ENCODE measurements at regions not wholly inside any gene's neighbourhood (a gene's known extent, or its start where the extent isn't known, plus 50 kb on each side); places are given as distances from the start of the nearest gene placed in this dataset.
"Not testable (repeated sequence)": the region's sequence is repeated elsewhere in the genome, so short reads cannot be mapped to it uniquely, and the experiment has no call there.

DNA sequence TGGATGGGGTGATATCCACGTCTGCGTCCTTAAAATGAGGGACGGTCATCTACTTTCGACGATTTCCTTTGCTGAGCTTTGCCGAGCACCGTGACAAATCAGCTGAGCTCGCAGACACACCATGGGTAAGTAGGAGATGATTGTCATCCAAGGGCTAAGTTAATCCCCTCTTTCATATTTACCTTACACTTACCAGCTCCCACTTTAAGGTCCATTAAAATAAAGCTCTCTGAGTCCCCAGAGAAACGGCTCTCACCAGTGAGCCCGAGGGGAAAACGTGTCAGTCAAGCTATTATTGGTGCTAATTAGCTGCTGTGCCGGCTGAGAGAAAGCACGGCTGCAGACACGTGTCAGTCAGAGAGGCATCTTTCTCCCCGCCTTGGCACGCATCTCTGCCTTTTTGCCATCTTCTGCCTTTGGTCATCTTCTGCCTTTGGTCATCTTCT lies 72.2 kb downstream of the CRLF2 start:
- no peak for DNase-seq (ENCODE audit: low read depth)

DNA sequence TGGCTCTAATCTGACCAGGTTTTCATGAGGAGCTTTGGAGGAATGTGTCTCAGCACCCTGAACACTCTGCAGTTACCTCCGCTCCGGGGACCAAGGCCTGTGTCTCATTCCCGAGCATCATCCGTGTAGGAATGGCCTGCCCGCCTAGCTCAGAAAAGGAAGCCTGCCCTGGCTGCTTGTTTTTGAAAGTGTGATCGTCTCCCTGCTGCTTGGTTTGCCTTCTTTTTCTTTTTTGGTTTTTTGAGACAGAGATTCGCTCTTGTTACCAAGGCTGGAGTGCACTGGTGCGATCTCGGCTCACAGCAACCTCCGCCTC lies 73.3 kb downstream of the CRLF2 start:
- no peak for DNase-seq (ENCODE audit: low read depth)

DNA sequence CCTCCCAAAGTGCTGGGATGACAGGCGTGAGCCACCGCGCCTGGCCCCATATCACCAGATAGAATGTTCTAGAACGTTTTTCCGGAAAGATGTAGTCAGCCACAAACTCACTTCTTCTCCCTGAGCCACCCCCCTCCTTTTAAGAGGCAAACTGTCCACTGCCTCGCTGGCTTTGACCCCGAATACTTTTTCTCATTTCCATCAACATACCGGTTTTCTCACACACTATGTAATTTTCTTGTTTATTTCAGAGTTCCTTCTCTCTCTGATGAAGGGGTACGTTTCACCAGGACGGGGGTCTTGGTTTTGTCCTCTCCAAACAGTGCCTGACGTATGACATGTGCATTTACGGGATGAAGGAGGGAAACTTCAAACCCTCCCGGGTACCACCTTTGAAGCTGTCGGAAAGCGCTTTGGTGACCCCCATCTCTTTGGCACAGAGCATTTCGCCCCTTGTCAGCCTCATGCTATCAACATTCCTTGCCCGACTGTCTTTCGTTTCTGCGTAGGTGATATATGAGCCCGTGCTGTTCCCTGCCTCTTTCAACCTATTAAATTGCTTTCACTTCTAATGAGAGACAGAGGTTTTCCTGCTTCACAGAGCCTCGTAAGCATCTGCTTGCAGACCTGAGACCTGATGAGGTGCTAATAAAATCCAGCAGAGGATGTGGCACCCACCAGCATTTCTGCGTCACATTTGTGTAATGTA lies 73.8 kb downstream of the CRLF2 start:
- no peak for DNase-seq (ENCODE audit: low read depth)

DNA sequence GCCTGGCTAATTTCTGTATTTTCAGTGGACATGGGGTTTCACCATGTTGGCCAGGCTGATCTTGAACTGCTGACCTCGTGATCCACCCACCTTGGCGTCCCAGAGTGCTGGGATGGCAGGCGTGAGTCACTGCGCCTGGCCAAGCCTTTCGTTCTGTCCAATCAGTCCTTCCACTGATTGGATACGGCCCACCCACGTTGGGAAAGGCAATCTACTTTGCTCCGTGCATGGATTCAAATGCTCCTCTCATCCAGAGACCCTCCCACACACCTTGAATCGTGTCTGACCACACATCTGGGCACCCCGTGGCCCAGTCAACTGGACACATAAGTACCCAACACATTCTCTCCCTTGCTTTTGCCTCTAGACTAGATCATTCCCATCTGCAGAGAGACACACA lies 74.9 kb downstream of the CRLF2 start:
- DNase-seq (ENCODE audit: low read depth): no peak

- DNase-seq (ENCODE audit: low read depth): not testable (repeated sequence)
These were observed 75.9 kb downstream of the CRLF2 start for GRCh38 chrX:1136582-1136981.

- DNase-seq (ENCODE audit: low read depth): no peak
These were observed 77.5 kb downstream of the CRLF2 start for GRCh38 chrX:1134976-1135375.

DNA sequence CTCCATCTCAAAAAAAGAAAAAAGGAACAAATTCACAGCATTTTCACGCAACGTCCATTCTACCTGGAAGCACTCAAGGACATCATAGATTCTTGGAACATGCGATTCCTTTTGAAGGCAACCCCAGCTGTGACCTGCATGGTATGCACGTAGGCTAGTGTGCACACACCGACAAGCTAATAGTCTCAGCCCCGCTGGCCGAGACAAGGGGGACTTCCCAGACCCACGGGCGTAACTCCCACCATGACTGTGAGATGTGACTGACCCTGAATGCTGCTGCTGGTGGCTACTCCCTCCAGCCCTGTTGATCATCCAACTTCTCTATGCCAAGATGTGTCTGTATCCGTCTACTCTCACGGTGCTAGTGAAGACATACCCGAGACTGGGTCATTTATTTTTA lies 78.3 kb downstream of the CRLF2 start:
- no peak for DNase-seq (ENCODE audit: low read depth)

GRCh38 chrX:1126738-1127137 lies 85.7 kb downstream of the CRLF2 start:
- no peak for DNase-seq (ENCODE audit: low read depth)

DNA sequence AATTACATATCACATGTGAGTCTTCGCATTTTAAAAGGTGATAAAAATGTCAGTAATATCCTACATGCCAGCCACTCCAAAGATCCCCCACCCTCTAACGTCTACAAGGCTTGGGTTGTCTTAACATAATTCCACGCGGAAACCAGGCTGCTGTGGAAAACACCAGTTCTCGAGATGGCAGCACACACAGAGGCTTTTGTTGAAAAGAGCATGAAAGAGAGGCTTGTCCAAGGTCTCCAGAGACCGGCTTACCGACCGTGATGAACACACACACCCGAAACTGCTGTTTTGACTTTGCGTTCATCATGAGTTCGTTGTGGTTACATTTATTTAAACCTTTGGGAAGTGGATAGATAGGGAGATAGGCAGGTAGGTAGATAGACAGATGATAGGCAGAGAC lies 87.9 kb downstream of the CRLF2 start:
- no peak for DNase-seq (ENCODE audit: low read depth)

DNA sequence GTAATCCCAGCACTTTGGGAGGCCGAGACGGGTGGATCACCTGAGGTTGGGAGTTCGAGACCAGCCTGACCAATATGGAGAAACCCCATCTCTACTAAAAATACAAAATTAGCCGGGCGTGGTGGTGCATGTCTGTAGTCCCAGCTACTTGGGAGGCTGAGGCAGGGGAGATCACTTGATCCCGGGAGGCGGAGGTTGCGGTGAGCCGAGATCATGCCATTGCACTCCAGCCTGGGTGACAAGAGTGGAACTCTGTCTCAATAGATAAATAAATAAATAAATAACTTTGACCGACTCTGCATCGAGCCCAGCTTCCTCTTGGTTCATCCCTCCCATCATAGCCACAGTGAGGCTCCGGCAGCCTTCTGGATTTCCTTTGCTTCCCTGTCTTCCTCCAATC lies 89.6 kb downstream of the CRLF2 start:
- not testable (repeated sequence) for DNase-seq (ENCODE audit: low read depth)

DNA sequence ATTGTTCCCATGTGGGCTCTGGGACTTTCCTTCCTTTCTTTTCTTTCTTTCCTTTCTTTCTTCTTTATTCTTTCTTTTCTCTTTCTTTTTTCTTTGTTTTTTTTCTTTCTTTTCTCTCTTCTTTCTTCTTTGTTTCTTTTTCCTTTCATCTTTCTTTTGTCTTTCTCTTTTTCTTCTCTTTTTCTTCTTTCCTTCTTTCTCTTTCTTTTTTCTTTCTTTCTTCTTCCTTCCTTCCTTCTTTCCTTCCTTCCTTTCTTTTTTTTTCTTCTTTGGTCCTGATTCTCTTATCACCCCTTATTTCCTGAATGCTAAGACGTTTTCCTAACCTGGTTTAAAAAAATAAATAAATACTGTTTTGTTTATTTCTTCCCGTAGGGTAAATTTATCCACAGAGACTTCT lies 93.2 kb downstream of the CRLF2 start:
- DNase-seq (ENCODE audit: low read depth): no peak

- DNase-seq (ENCODE audit: low read depth): no peak
These were observed 93.8 kb downstream of the CRLF2 start for GRCh38 chrX:1118572-1119199.

DNA sequence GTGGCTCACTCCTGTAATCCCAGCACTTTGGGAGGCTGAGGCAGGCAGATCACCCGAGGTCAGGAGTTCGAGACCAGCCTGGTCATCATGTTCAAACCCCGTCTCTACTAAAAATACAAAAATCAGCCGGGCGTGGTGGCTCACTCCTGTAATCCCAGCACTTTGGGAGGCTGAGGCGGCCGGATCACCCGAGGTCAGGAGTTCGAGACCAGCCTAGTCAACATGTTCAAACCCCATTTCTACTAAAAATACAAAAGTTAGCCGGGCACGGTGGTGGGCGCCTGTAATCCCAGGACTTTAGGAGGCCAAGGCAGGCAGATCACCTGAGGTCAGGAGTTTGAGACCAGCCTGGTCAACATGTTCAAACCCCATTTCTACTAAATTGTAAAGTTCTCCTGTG lies 97.0 kb downstream of the CRLF2 start:
- DNase-seq (ENCODE audit: low read depth): not testable (repeated sequence)

GRCh38 chrX:1112321-1112720 lies 100.1 kb downstream of the CRLF2 start:
- DNase-seq (ENCODE audit: low read depth): no peak

DNA sequence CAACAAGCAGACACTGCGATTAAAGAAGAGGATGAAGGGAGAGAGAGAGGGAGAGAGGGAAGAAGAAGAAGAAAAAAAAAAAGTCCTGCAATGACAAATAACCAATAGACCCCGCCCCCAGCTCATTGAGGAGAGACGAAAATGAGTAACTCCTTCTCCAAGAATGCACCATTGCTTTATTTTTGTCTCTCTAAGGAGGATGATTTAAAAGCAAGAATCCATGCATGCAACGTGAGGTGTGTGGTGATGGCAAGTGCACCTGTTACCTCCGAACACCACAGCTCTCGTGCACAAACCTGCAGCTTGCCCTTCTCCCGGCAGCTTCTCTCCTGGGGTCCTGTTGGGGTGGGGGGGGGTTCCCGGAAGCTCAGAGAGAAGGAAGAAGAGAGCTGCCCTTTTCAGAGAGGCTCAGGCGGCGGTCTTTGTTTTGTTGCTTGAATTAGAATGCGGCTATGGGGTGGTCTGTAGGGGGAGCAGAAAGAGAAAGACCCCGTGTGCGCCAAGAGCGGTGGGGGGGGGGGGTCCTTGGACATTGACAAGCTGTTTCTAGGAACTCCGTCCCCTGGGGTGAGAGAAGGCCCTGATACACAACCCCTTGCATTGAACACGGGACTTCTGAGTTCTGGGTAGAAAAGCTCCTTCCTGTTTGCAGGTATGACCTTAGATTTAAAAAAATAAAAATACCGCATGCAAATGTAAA lies 100.7 kb downstream of the CRLF2 start:
- no peak for DNase-seq (ENCODE audit: low read depth)

GRCh38 chrX:1109580-1110119 lies 102.8 kb downstream of the CRLF2 start:
- no peak for DNase-seq (ENCODE audit: low read depth)

GRCh38 chrX:1108501-1109445 lies 103.7 kb downstream of the CRLF2 start:
- DNase-seq (ENCODE audit: low read depth): no peak

DNA sequence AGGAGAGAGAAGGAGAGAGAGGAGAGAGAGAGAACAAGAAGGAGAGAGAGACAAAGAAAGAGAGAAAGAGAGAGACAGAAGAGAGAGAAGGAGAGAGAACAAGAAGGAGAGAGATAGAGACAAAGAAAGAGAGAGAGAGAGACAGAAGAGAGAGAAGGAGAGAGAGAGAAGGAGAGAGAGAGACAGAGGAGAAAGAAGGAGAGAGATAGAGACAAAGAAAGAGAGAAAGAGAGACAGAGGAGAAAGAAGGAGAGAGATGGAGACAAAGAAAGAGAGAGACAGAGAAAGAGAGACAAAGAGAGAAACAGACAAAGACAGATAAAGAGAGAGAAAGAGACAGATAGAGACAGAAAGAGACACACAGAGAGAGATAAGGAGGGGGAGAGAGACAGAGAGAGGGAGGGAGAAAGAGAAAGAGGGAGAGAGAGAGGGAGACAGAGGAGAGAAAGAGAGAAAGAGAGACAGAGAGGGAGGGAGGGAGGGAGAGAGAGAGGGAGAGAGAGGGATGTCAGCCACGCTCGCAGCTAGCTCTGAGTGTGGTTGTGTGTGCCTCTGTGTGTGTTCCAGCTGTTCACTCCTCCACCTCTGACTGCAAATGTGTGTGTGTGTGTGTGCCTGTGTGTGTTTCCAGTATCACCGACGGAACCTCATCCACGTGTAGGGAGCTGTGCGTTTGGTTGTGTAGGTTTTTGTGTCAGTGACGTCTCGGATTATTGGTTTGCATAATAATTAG lies 105.8 kb downstream of the CRLF2 start:
- DNase-seq (ENCODE audit: low read depth): no peak

- DNase-seq (ENCODE audit: low read depth): no peak
These were observed 106.6 kb downstream of the CRLF2 start for GRCh38 chrX:1105671-1106419.

- DNase-seq (ENCODE audit: low read depth): not testable (repeated sequence)
These were observed 107.4 kb downstream of the CRLF2 start for GRCh38 chrX:1105031-1105430.

- no peak for DNase-seq (ENCODE audit: low read depth)
These were observed 109.1 kb downstream of the CRLF2 start for GRCh38 chrX:1103360-1103759.

Data from amniotic epithelial cell (primary cell).